ENCODE measurements at regions not wholly inside any gene's neighbourhood (a gene's known extent, or its start where the extent isn't known, plus 50 kb on each side); places are given as distances from the start of the nearest gene placed in this dataset.

DNA sequence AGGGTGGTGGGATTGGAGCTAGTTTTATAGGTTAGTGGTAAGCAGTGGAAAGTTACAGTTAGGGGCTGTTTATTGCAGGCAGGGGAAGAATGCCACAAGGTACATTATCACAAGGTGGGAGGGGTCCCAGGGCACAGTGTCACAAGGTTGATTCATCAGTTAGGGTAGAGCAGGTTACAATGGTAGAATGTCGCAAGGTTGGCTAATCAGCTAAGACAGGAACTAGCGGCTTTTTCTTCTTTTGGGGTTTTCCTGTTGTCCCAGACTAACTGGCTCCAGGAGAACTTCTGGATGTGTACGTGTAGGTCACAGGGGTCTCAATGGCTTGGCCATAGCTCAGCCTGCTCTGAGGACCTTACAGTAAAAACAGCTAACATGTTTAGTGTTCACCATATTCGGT lies 1221.1 kb downstream of the SLITRK1 start:
- DNase-seq: no peak

GRCh38 chr13:82658811-82659210 lies 1223.5 kb downstream of the SLITRK1 start:
- no peak for DNase-seq

GRCh38 chr13:82657471-82657870 lies 1224.8 kb downstream of the SLITRK1 start:
- no peak for DNase-seq

- DNase-seq: no peak
Measured at GRCh38 chr13:82654861-82655855, 1227.1 kb downstream of the SLITRK1 start.

- no peak for DNase-seq
Measured at GRCh38 chr13:82654143-82654542, 1228.1 kb downstream of the SLITRK1 start.

DNA sequence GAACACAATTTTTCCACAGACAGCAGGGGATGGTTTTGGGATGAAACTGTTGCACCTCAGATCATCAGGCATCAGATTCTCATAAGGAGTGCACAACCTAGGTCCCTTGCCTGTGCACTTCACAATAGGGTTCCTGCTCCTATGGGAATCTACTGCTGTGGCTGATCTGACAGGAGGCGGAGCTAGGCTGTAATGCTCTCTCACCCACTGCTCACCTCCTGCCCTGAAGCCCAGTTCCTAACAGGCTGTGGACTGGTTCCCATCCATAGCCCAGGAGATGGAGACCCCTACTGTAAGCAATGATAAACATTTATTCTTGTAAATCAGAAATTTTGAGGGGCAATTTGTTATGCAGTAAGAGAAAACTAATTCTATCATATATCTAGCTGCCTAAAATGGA lies 1234.7 kb downstream of the SLITRK1 start:
- no peak for DNase-seq

GRCh38 chr13:82636119-82636518 lies 1246.2 kb downstream of the SLITRK1 start:
- no peak for DNase-seq

DNA sequence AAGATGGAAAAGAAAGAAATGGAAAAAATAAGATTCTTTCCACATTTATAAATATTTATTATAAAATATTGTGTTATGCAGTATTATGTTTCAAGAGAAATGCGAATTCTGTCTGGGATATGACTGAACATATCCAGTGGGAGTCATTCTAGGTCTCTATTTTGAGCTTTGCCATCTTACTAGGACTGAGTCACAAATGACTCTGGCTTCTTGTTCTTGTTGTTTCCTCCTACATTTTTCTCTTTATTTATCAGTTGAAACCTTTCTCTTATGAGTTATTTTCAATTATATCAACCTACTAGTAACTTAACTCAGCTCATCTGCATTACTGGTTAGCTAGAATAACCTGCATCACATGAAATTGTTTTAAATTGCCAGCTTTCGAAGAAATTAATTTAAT lies 1247.3 kb downstream of the SLITRK1 start:
- no peak for DNase-seq

DNA sequence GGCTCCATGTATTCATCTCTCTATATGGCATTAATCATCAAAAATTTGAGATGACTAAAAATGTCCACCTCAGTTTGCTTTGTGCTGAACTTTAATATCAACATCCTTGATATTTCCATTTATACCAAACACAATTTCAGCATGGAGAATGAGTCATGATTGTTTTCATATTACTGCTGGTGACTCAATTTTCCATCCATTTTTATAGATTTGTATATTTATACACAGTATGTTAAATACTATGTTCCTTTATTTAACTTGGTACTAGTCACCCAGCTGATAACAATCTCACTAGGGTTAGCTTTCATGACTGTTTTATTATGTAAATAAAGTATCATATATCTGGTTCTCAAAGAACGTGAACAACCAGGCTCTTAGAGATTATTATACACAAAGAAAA lies 1255.1 kb downstream of the SLITRK1 start:
- DNase-seq: no peak

DNA sequence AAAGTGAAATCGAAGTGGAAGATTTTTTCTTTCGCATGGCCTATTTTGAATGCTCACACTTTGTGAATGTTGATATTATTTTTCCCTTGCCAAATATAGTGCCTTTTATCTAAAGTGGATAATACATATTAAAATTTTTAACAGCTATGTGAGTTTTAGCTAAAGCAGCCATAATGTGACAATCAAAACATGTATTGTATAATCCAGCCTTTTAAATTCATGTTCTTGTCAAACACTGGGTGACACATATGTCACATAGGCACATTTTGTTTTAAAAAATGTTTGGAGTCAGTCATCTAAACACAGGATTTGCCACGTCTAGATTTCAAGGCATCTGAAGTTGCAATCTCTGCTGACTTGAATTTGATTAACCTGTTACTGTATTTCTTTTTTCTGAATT lies 1256.6 kb downstream of the SLITRK1 start:
- DNase-seq: no peak

DNA sequence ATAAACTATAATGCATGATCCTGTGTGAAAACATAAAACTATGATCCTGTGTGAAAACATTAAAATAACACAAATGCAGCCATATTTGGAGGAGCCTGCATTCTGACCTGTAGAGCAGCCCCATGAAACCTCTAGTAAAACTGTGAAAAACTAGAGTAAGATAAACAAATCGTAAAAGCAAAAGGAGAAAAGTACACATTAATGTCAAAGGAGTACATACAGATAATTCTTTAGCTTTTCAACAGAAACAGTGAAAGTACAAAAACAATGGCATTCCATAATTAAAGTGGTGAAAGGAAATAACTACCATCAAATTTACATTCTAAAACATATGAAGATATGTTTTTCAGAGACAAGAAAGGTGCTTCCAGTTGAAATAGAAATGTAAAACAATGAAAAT lies 1267.2 kb downstream of the SLITRK1 start:
- DNase-seq: no peak

DNA sequence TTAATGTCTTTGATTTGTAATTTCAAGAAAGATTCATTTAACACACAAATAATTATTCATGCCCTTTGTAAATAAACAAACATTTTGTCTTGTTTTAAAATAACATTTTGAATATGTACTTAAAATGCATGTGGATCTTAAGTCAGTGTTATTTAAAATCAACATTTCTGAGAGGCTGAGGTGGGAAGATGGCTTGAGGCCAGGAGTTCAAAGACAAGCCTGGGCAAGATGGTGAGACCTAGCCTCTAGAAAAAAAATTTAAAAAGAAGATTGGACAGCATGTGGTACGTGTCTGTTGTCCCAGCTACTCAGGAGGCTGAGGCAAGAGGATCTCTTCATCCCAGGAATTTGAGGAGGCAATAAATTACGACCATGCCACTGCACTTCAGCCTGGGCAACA lies 1268.2 kb downstream of the SLITRK1 start:
- no peak for DNase-seq

DNA sequence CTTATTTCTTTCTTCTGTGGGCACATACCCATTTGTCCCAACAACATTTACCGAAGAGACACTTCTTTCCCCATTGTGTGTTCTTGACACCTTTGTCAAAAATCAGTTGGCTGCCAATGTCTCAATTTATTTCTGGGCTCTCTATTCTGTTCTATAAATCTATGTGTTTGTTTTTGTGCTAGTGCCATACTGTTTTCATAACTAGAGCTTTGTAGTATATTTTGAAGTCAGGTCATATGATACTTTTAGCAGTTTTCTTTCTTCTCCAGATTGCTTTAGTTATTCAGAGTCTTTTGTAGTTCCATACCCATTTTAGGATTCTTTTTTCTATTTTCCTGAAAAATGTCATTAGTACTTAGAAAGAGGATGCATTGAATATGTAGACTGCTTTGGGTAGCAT lies 1276.3 kb downstream of the SLITRK1 start:
- DNase-seq: no peak

- no peak for DNase-seq
Measured at GRCh38 chr13:82597747-82598146, 1284.5 kb downstream of the SLITRK1 start.

- DNase-seq: no peak
Measured at GRCh38 chr13:82593239-82593638, 1289.0 kb downstream of the SLITRK1 start.

DNA sequence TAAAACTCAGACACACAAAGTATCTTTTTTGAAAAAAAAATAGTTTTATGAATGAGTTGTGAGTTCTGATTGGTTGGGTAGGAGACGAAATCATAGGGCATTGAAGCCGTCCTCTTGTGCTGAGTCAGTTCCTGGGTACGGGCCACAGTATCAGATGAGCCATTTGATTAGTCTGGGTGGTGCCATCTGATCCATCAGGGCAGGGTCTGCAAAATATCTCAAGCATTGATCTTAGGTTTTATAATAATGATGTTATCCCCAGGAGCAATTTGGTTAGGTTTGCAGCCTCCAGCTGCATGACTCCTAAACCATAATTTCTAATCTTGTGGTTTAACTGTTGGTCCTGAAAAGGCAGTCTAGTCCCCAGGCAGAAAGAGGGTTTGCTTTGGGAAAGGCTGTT lies 1310.6 kb downstream of the SLITRK1 start:
- no peak for DNase-seq

DNA sequence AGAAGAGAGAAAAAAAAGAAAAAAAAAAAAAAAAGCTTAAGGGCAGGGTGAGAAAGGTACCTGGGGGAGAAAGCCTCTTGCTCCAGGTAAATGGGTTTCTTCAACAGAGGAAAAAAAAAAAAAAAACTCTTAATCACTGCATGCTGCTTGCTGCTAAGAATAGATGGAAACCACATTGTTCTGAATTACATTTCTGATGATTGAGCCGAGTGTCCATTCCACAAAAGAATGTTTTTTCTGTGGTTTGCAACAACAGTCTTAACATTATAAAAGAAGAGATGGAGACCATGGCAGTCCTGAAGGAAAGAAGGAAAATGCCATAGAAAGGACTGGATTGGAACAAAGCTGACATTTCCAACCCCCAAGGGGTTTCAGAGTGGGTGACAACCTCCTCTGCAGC lies 1312.7 kb downstream of the SLITRK1 start:
- no peak for DNase-seq

- no peak for DNase-seq
Measured at GRCh38 chr13:82566864-82567263, 1315.4 kb downstream of the SLITRK1 start.

DNA sequence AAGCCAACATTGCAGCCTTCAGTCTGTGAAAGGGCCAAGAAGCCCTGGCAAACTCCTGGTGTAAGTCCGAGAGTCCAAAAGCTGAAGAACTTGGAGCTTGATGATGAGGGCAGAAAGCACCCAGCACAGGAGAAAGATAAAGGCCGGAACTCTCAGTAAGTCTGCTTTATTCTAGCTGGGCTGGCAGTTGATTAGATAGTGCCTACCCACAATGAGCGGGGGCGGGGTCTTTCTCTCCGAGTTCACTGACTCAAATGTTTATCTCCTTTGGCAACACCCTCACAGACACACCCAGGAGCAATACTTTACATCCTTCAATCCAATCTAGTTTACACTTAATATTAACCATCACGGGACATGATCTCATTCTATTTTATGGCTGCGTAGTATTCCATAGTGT lies 1317.1 kb downstream of the SLITRK1 start:
- DNase-seq: no peak

DNA sequence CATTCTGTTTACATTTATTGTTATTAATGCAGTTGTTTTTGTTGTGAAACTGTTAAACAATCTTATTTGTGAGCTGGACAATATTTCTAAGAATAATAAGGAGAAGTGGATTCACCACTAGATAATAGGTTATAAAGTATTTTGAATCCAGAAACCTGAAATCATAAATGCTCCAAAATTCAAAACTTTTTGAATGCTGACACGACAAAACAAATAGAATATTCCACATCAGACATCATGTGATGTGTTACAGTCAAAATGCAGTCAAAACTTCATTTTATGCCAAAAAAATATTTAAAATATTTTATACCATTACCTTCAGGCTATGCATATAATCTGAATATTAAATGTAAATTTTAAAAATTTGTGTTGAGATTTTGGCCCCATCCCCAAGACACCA lies 1321.4 kb downstream of the SLITRK1 start:
- DNase-seq: no peak

DNA sequence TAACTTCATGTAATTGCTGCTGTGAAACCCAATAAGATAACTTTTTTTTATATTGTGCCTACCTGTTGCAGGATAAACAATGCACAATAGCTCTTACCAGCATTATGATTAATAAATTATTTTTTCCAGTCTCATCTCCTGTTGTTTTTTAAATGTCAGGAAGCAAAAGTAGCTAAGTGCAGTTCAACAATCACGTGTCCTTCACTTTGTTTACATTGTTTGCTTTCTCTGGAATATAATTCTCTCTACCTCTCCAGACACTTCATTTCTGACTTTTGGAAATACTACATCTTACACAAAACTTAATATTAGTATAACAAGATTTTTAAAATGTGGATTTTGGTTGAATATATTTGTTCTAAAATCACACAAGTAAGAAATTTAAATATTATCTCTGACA lies 1359.4 kb downstream of the SLITRK1 start:
- DNase-seq: no peak

DNA sequence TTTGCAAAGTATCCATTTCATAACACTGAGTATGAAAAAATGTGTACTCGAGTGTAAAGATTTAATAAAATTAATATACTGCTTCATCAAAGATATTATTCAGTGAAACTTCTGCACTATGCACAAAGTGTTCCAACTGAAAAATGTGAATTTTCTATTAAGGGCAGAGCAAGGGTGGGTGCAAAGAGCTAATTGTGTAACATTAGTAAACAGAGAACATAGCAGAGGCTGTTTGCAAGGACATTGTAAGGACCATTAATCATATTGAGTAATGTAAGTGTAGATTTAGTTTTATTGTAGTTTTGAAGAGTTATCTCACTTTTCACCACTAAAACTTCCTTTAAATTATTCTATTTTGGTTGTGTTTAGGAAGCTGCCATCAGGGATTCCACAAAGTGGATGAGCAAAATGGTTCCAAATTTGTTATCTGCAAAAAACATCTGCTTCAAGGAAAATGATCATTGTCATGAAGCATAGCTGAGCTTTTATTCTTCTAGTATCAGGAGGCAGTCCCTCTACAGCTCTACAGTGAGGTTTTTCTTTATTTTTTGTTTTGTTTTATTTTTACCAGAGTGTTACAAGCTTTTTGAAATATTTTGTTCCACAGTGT lies 1375.4 kb downstream of the SLITRK1 start:
- no peak for DNase-seq

GRCh38 chr13:82501834-82502233 lies 1380.4 kb downstream of the SLITRK1 start:
- DNase-seq: no peak

- DNase-seq: no peak
Measured at GRCh38 chr13:82480415-82480814, 1401.9 kb downstream of the SLITRK1 start.

All from activated gamma-delta T cell treated with Interleukin-2 at 50 U/mL for 16 hours (primary cell).